ENCODE measurements at regions not wholly inside any gene's neighbourhood (a gene's known extent, or its start where the extent isn't known, plus 50 kb on each side); places are given as distances from the start of the nearest gene placed in this dataset.

GRCh38 chr5:10876006-10876744 lies 115.1 kb upstream of the DAP start:
- Histone ChIP-seq H2AFZ (replicated peaks) (no peak overlapping the region), H3K4me3 (no peak overlapping the region), H3F3A (ENCODE audit: low read depth) (no peaks in the 10 kb centered on the region), H3K4me2 (no peak overlapping the region), H3K79me2 (ENCODE audit: low read depth) (no peaks in the 10 kb centered on the region), H3K9ac (no peak overlapping the region), H3K9me3 (ENCODE audit: low read depth) (no peaks in the 10 kb centered on the region), H3K36me3 (no peaks in the 10 kb centered on the region), H3K4me1 (no peaks in the 10 kb centered on the region), H4K20me1 (ENCODE audit: low read depth) (no peaks in the 10 kb centered on the region), H3K27ac (no peak overlapping the region), H3K27me3 (no peaks in the 10 kb centered on the region)
- Mint-ChIP-seq H3K36me3 (no peaks in the 10 kb centered on the region), H3K27me3 (ENCODE audit: insufficient read depth, low read depth) (peaks cover 4% of the 10 kb centered on the region), H3K4me1 (peaks cover 8% of the 10 kb centered on the region), H3K9me3 (peaks cover 2% of the 10 kb centered on the region), H3K27ac (no peak overlapping the region), H3K4me3 (no peak overlapping the region)
- DNase-seq (ENCODE audit: low spot score), result no peak
- TF ChIP-seq EZH2phosphoT487 (IDR thresholded peaks at IDR 0.05), result no peak
- TF ChIP-seq, protein P1, sequence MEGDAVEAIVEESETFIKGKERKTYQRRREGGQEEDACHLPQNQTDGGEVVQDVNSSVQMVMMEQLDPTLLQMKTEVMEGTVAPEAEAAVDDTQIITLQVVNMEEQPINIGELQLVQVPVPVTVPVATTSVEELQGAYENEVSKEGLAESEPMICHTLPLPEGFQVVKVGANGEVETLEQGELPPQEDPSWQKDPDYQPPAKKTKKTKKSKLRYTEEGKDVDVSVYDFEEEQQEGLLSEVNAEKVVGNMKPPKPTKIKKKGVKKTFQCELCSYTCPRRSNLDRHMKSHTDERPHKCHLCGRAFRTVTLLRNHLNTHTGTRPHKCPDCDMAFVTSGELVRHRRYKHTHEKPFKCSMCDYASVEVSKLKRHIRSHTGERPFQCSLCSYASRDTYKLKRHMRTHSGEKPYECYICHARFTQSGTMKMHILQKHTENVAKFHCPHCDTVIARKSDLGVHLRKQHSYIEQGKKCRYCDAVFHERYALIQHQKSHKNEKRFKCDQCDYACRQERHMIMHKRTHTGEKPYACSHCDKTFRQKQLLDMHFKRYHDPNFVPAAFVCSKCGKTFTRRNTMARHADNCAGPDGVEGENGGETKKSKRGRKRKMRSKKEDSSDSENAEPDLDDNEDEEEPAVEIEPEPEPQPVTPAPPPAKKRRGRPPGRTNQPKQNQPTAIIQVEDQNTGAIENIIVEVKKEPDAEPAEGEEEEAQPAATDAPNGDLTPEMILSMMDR (IDR thresholded peaks at IDR 0.05), result no peak
- no peak for TF ChIP-seq EZH2 (IDR thresholded peaks at IDR 0.05)

DNA sequence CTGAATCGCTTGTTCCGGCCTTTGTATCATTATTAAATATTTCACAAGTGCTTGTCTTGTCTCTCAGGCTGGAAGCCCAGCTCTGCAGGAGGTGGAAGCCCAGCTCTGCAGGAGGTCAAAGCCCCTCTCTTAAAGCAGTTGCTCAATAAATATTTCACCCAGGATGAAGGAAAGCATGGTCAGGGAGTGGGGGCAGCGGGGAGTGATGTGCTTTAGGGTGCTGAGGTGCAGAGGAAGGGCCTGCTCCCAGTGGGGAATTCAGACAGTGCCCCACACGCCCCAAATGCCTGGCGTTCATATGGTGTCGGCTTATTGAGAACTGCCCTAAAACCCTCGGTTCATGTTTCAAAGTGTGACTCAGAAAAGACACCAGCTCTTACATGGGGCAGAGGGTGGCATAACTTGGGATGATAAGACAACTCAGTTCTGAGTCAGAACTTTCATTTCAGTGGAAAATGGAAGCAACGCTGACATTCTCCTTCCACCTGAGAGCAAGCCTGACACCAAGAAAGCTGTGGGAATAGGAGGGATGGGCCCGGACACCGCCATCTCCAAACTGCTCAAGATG lies 114.3 kb upstream of the DAP start:
- H3K27me3 Mint-ChIP-seq (ENCODE audit: insufficient read depth, low read depth), result peaks cover 6% of the 10 kb centered on the region
- Histone ChIP-seq H3K4me2 (no peak overlapping the region), H3K4me3 (no peak overlapping the region), H3K36me3 (no peaks in the 10 kb centered on the region), H3F3A (ENCODE audit: low read depth) (no peaks in the 10 kb centered on the region), H3K9ac (no peak overlapping the region), H3K27ac (no peak overlapping the region), H3K27me3 (no peaks in the 10 kb centered on the region), H2AFZ (replicated peaks) (no peak overlapping the region), H3K9me3 (ENCODE audit: low read depth) (no peaks in the 10 kb centered on the region), H4K20me1 (ENCODE audit: low read depth) (no peaks in the 10 kb centered on the region), H3K79me2 (ENCODE audit: low read depth) (no peaks in the 10 kb centered on the region), H3K4me1 (no peaks in the 10 kb centered on the region)
- H3K4me3 Mint-ChIP-seq, result no peak overlapping the region
- no peaks in the 10 kb centered on the region for H3K36me3 Mint-ChIP-seq
- H3K27ac Mint-ChIP-seq, result no peak overlapping the region
- peaks cover 2% of the 10 kb centered on the region for H3K9me3 Mint-ChIP-seq
- TF ChIP-seq, protein P1 (IDR thresholded peaks at IDR 0.05), result no peak
- TF ChIP-seq EZH2phosphoT487 (IDR thresholded peaks at IDR 0.05), result no peak
- DNase-seq (ENCODE audit: low spot score), result no peak
- H3K4me1 Mint-ChIP-seq, result peaks cover 11% of the 10 kb centered on the region

- Mint-ChIP-seq H3K36me3 (no peaks in the 10 kb centered on the region), H3K9me3 (peaks cover 2% of the 10 kb centered on the region), H3K27me3 (ENCODE audit: insufficient read depth, low read depth) (peaks cover 7% of the 10 kb centered on the region), H3K4me3 (no peak overlapping the region), H3K4me1 (peaks cover 11% of the 10 kb centered on the region), H3K27ac (no peak overlapping the region)
- H3K9ac ChIP-seq, result no peak overlapping the region
- H3K4me3 ChIP-seq, result no peak overlapping the region
- no peaks in the 10 kb centered on the region for H3K4me1 ChIP-seq
- no peaks in the 10 kb centered on the region for H3K36me3 ChIP-seq
- TF ChIP-seq EZH2phosphoT487 (IDR thresholded peaks at IDR 0.05) (no peak), EZH2 (IDR thresholded peaks at IDR 0.05) (no peak)
- TF ChIP-seq, protein P1 (IDR thresholded peaks at IDR 0.05), result no peak
- no peaks in the 10 kb centered on the region for H3F3A ChIP-seq (ENCODE audit: low read depth)
- H3K4me2 ChIP-seq, result no peak overlapping the region
- H3K27ac ChIP-seq, result no peak overlapping the region
- H3K27me3 ChIP-seq, result no peaks in the 10 kb centered on the region
- DNase-seq (ENCODE audit: low spot score), result no peak
- H4K20me1 ChIP-seq (ENCODE audit: low read depth), result no peaks in the 10 kb centered on the region
- no peaks in the 10 kb centered on the region for H3K79me2 ChIP-seq (ENCODE audit: low read depth)
- no peaks in the 10 kb centered on the region for H3K9me3 ChIP-seq (ENCODE audit: low read depth)
- no peak overlapping the region for H2AFZ ChIP-seq (replicated peaks)
Measured at GRCh38 chr5:10874541-10874940, 113.5 kb upstream of the DAP start.
